SH-SY5Y (cell line): ENCODE measurements at regions not wholly inside any gene's neighbourhood (a gene's known extent, or its start where the extent isn't known, plus 50 kb on each side); places are given as distances from the start of the nearest gene placed in this dataset.

ENCODE experiments used
- GATA2 ChIP-seq: IDR thresholded peaks from 2 replicates; pipeline ENCODE4 v1.6.1; 2011; ENCODE audit warnings: mild to moderate bottlenecking, low read depth, low read length
- GATA3 ChIP-seq: IDR thresholded peaks from 2 replicates; pipeline ENCODE4 v1.6.1; 2011; ENCODE audit warnings: low read depth, mild to moderate bottlenecking, low read length, moderate library complexity

- no peak for TF ChIP-seq GATA2
- TF ChIP-seq GATA3 = no peak
Observed at GRCh38 chr12:30450872-30451271, 244.8 kb downstream of the IPO8 start.
